WTC11 (cell line): ENCODE measurements at regions not wholly inside any gene's neighbourhood (a gene's known extent, or its start where the extent isn't known, plus 50 kb on each side); places are given as distances from the start of the nearest gene placed in this dataset.

ENCODE experiments used
- CBFB ChIP-seq: sonication (generic); formaldehyde crosslinking; IDR thresholded peaks from 2 replicates; pipeline ENCODE4 v1.8.1; 2022; ENCODE audit warnings: mild to moderate bottlenecking, low read depth, missing genetic modification reagents
- CTCF ChIP-seq: fragments of 200-600 bp; IDR thresholded peaks from 2 replicates; pipeline ENCODE4 v1.8.0; 2022; ENCODE audit warnings: antibody characterized with exemption
- EMX1 ChIP-seq: fragments of 250-450 bp; sonication (Bioruptor Pico); IDR thresholded peaks from 2 replicates; pipeline ENCODE4 v1.8.0; 2021; ENCODE audit warnings: mild to moderate bottlenecking
- ESRRA ChIP-seq: sonication (generic); formaldehyde crosslinking; IDR thresholded peaks from 2 replicates; pipeline ENCODE4 v1.8.1; 2022; ENCODE audit warnings: mild to moderate bottlenecking, missing genetic modification reagents, borderline replicate concordance
- HMGXB4 ChIP-seq: sonication (generic); formaldehyde crosslinking; IDR thresholded peaks from 2 replicates; pipeline ENCODE4 v1.8.1; 2023; ENCODE audit warnings: mild to moderate bottlenecking, moderate library complexity, missing genetic modification reagents
- JUN ChIP-seq: sonication (generic); formaldehyde crosslinking; IDR thresholded peaks from 2 replicates; pipeline ENCODE4 v1.8.0; 2023; ENCODE audit warnings: mild to moderate bottlenecking, missing genetic modification reagents
- KAT7 ChIP-seq: sonication (generic); formaldehyde crosslinking; IDR thresholded peaks from 2 replicates; pipeline ENCODE4 v1.8.1; 2023; ENCODE audit warnings: missing genetic modification reagents, mild to moderate bottlenecking, borderline replicate concordance
- MXD4 ChIP-seq: fragments of 250-450 bp; sonication (Bioruptor Pico); IDR thresholded peaks from 2 replicates; pipeline ENCODE4 v1.8.0; 2021; ENCODE audit warnings: mild to moderate bottlenecking, moderate library complexity, borderline replicate concordance
- RELA ChIP-seq: sonication (generic); formaldehyde crosslinking; IDR thresholded peaks from 2 replicates; pipeline ENCODE4 v1.8.1; 2022; ENCODE audit warnings: missing genetic modification reagents, mild to moderate bottlenecking, borderline replicate concordance
- TCF7 ChIP-seq: sonication (generic); formaldehyde crosslinking; IDR thresholded peaks from 2 replicates; pipeline ENCODE4 v1.8.0; 2022; ENCODE audit warnings: mild to moderate bottlenecking, low read depth, missing genetic modification reagents, moderate library complexity
- ZNF121 ChIP-seq: sonication (generic); formaldehyde crosslinking; IDR thresholded peaks from 2 replicates; pipeline ENCODE4 v1.8.0; 2023; ENCODE audit warnings: missing genetic modification reagents
- ZNF263 ChIP-seq: sonication (generic); formaldehyde crosslinking; IDR thresholded peaks from 2 replicates; pipeline ENCODE4 v1.8.1; 2022; ENCODE audit warnings: low read depth, mild to moderate bottlenecking, moderate library complexity, missing genetic modification reagents
- TF ChIP-seq, protein P1 (sequence below): sonication (generic); formaldehyde crosslinking; IDR thresholded peaks from 2 replicates; pipeline ENCODE4 v1.8.1; 2023; ENCODE audit warnings: mild to moderate bottlenecking, missing genetic modification reagents, borderline replicate concordance
- TF ChIP-seq, protein P2 (sequence below): fragments of 250-450 bp; sonication (Bioruptor Pico); conservative IDR thresholded peaks from 2 replicates; pipeline ENCODE4 v1.9.0; 2021; ENCODE audit warnings: mild to moderate bottlenecking

DNA sequence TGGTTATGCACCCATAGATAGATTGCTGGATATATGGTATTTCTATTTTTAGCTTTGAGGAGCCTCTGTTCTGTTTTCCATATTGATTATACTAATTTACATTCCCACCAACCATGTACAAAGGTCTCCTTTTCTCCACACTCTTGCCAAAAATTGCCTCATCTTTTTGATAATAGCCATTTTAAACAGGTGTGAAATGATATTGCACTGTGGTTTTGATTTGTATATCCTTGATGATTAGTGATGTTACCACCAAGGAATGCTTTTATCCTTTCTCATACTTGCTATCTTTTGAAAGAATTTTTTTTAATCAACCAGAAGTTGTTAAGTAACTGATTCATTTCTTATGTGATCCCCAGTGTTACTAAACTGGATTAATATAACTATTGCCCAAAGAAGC, 60.0 kb downstream of the BBS10 start:
- TF ChIP-seq ZNF263 (no peak), CTCF (no peak), TCF7 (CRISPR knock-in tag) (no peak), RELA (CRISPR knock-in tag) (no peak), JUN (no peak), EMX1 (no peak), ESRRA (CRISPR knock-in tag) (no peak), ZNF121 (CRISPR knock-in tag) (no peak), CBFB (CRISPR knock-in tag) (no peak), KAT7 (CRISPR knock-in tag) (no peak), HMGXB4 (CRISPR knock-in tag) (no peak), MXD4 (CRISPR knock-in tag) (no peak)
- TF ChIP-seq, protein P1, sequence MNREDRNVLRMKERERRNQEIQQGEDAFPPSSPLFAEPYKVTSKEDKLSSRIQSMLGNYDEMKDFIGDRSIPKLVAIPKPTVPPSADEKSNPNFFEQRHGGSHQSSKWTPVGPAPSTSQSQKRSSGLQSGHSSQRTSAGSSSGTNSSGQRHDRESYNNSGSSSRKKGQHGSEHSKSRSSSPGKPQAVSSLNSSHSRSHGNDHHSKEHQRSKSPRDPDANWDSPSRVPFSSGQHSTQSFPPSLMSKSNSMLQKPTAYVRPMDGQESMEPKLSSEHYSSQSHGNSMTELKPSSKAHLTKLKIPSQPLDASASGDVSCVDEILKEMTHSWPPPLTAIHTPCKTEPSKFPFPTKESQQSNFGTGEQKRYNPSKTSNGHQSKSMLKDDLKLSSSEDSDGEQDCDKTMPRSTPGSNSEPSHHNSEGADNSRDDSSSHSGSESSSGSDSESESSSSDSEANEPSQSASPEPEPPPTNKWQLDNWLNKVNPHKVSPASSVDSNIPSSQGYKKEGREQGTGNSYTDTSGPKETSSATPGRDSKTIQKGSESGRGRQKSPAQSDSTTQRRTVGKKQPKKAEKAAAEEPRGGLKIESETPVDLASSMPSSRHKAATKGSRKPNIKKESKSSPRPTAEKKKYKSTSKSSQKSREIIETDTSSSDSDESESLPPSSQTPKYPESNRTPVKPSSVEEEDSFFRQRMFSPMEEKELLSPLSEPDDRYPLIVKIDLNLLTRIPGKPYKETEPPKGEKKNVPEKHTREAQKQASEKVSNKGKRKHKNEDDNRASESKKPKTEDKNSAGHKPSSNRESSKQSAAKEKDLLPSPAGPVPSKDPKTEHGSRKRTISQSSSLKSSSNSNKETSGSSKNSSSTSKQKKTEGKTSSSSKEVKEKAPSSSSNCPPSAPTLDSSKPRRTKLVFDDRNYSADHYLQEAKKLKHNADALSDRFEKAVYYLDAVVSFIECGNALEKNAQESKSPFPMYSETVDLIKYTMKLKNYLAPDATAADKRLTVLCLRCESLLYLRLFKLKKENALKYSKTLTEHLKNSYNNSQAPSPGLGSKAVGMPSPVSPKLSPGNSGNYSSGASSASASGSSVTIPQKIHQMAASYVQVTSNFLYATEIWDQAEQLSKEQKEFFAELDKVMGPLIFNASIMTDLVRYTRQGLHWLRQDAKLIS (CRISPR knock-in tag), result no peak
- TF ChIP-seq, protein P2, sequence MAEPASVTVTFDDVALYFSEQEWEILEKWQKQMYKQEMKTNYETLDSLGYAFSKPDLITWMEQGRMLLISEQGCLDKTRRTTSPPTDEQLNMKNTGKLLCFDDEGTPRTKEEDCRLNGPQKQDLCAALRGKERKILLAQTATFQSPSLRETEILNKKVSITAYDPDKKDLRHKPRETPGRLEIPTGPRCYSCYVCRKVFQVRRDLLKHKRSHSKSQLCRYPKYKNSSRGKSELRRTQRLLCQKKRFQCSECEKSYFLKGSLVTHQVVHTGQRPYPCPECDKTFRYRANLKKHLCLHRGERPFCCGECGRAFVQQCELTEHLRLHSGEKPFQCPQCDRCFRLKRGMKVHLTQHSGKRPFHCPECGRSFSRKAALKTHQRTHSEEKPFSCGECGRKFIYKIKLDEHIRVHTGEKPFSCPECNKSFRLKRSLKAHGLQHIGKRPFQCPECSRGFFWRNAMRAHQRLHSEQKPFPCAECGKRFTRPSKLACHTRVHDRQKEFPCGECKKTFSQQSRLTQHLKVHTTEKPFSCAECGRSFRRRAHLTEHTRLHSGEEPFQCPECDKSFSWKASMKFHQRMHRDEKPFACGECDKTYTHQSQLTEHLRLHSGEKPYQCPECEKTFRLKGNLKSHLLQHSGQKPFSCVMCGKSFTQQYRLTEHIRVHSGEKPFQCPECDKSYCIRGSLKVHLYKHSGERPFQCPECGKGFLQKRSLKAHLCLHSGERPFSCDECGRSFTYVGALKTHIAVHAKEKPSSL (CRISPR knock-in tag), result no peak
